ENCODE measurements at regions not wholly inside any gene's neighbourhood (a gene's known extent, or its start where the extent isn't known, plus 50 kb on each side); places are given as distances from the start of the nearest gene placed in this dataset.

DNA sequence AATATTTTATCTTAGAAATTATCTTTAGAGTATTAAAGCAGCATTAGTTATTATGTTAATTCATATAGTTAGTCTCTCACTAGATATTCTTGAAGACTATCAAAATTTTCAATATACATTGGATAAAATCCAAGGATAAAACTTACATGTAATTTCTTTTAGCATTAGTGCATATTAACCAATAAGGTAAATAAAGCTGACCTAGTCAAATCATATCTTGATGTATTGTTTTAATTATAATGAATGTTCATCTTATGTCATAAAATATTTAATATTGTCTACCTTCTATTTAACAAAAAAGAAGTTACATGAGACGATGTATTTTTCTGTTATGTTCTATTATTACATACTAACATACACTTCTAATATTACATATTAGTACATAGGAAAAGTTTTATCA lies 301.7 kb upstream of the DAB2 start:
- Histone ChIP-seq H3K4me1 (ENCODE audit: insufficient read depth, low read length, severe bottlenecking) (no peaks in the 10 kb centered on the region), H3K9ac (ENCODE audit: low read length) (no peak overlapping the region), H3K9me3 (ENCODE audit: low read length) (no peaks in the 10 kb centered on the region), H3K79me2 (ENCODE audit: insufficient read depth, low read length) (no peaks in the 10 kb centered on the region), H3K4me2 (ENCODE audit: low read length) (no peak overlapping the region), H3K27ac (ENCODE audit: low read depth, low read length, poor library complexity, severe bottlenecking) (no peak overlapping the region), H4K20me1 (ENCODE audit: insufficient read depth, low read length) (no peaks in the 10 kb centered on the region), H3K27me3 (ENCODE audit: insufficient read depth, low read length) (no peaks in the 10 kb centered on the region), H3K9me2 (ENCODE audit: low read depth, low read length) (no peaks in the 10 kb centered on the region), H3K4me3 (ENCODE audit: low read depth, low read length, poor library complexity, severe bottlenecking) (no peak overlapping the region), H3K36me3 (ENCODE audit: insufficient read depth, low read length) (no peaks in the 10 kb centered on the region), H2AFZ (ENCODE audit: low read length) (no peak overlapping the region), H3F3A (ENCODE audit: insufficient read depth, low read length) (no peaks in the 10 kb centered on the region)
- TF ChIP-seq, protein P1, sequence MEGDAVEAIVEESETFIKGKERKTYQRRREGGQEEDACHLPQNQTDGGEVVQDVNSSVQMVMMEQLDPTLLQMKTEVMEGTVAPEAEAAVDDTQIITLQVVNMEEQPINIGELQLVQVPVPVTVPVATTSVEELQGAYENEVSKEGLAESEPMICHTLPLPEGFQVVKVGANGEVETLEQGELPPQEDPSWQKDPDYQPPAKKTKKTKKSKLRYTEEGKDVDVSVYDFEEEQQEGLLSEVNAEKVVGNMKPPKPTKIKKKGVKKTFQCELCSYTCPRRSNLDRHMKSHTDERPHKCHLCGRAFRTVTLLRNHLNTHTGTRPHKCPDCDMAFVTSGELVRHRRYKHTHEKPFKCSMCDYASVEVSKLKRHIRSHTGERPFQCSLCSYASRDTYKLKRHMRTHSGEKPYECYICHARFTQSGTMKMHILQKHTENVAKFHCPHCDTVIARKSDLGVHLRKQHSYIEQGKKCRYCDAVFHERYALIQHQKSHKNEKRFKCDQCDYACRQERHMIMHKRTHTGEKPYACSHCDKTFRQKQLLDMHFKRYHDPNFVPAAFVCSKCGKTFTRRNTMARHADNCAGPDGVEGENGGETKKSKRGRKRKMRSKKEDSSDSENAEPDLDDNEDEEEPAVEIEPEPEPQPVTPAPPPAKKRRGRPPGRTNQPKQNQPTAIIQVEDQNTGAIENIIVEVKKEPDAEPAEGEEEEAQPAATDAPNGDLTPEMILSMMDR (IDR thresholded peaks at IDR 0.05; ENCODE audit: low read length), result no peak
- TF ChIP-seq EZH2 (IDR thresholded peaks at IDR 0.05; ENCODE audit: borderline replicate concordance, low read length), result no peak

DNA sequence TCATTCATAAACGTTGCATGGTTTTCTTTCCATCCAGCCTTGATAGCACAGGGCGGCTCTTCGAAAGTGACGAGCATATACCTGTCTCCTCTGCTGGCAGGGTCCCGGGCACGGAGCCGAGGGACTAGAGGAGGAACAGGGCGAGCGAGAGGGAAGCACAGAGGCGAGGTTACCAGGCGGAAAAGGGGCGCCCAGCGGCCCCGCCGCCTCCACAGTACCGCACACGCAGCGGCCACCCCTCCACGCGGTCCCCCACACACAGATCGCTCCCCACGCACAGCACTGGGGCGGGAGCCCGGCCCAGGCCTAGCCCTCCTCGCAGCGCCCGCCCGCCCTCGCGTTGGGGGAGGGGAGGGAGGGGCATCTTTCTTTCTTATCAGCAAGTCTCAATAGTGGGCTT lies 296.6 kb upstream of the DAB2 start:
- Histone ChIP-seq H2AFZ (ENCODE audit: low read length) (no peak overlapping the region), H3K9me3 (ENCODE audit: low read length) (no peaks in the 10 kb centered on the region), H3K4me2 (ENCODE audit: low read length) (no peak overlapping the region), H3K27me3 (ENCODE audit: insufficient read depth, low read length) (no peaks in the 10 kb centered on the region), H3K4me1 (ENCODE audit: insufficient read depth, low read length, severe bottlenecking) (no peaks in the 10 kb centered on the region), H3K9me2 (ENCODE audit: low read depth, low read length) (no peaks in the 10 kb centered on the region), H3K9ac (ENCODE audit: low read length) (no peak overlapping the region), H3K36me3 (ENCODE audit: insufficient read depth, low read length) (no peaks in the 10 kb centered on the region), H3K27ac (ENCODE audit: low read depth, low read length, poor library complexity, severe bottlenecking) (no peak overlapping the region), H4K20me1 (ENCODE audit: insufficient read depth, low read length) (no peaks in the 10 kb centered on the region), H3F3A (ENCODE audit: insufficient read depth, low read length) (no peaks in the 10 kb centered on the region), H3K4me3 (ENCODE audit: low read depth, low read length, poor library complexity, severe bottlenecking) (no peak overlapping the region), H3K79me2 (ENCODE audit: insufficient read depth, low read length) (no peaks in the 10 kb centered on the region)
- TF ChIP-seq EZH2 (IDR thresholded peaks at IDR 0.05; ENCODE audit: borderline replicate concordance, low read length), result no peak
- TF ChIP-seq, protein P1 (IDR thresholded peaks at IDR 0.05; ENCODE audit: low read length), result no peak

DNA sequence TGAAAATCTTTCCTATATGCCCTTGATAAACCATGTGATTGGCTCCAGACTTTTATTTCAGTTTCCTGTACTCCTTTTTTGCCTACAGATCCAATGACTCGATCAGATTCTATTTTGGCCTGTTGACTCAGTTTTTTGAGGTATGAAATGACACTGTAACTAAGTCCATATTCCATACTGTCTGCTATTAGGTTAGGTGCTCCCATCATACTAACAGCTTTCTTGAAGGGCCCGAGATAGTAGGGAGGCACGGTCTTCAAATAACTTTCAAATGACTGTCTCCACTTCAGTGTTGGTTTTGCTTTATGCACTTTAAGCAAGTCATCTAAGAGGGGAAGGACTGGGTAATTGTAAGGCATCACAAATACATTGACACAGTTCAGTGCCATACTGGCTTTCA lies 295.4 kb upstream of the DAB2 start:
- Histone ChIP-seq H3K9me3 (ENCODE audit: low read length) (no peaks in the 10 kb centered on the region), H3K79me2 (ENCODE audit: insufficient read depth, low read length) (no peaks in the 10 kb centered on the region), H2AFZ (ENCODE audit: low read length) (no peak overlapping the region), H3K27ac (ENCODE audit: low read depth, low read length, poor library complexity, severe bottlenecking) (no peak overlapping the region), H3K4me1 (ENCODE audit: insufficient read depth, low read length, severe bottlenecking) (no peaks in the 10 kb centered on the region), H3K4me3 (ENCODE audit: low read depth, low read length, poor library complexity, severe bottlenecking) (no peak overlapping the region), H3K9ac (ENCODE audit: low read length) (no peak overlapping the region), H3F3A (ENCODE audit: insufficient read depth, low read length) (no peaks in the 10 kb centered on the region), H3K27me3 (ENCODE audit: insufficient read depth, low read length) (no peaks in the 10 kb centered on the region), H3K9me2 (ENCODE audit: low read depth, low read length) (no peaks in the 10 kb centered on the region), H3K36me3 (ENCODE audit: insufficient read depth, low read length) (no peaks in the 10 kb centered on the region), H3K4me2 (ENCODE audit: low read length) (no peak overlapping the region), H4K20me1 (ENCODE audit: insufficient read depth, low read length) (no peaks in the 10 kb centered on the region)
- TF ChIP-seq, protein P1 (IDR thresholded peaks at IDR 0.05; ENCODE audit: low read length), result no peak
- no peak for TF ChIP-seq EZH2 (IDR thresholded peaks at IDR 0.05; ENCODE audit: borderline replicate concordance, low read length)
